Keratinocyte (primary cell): ENCODE measurements at regions not wholly inside any gene's neighbourhood (a gene's known extent, or its start where the extent isn't known, plus 50 kb on each side); places are given as distances from the start of the nearest gene placed in this dataset.

ENCODE experiments used
- DNase-seq: peaks from one replicate; pipeline ENCODE4 v3.0.0-alpha.2; 2011; ENCODE audit warnings: low read depth, missing footprints, low spot score
- FAIRE-seq: peaks from 2 replicates; lab custom pipeline; 2011; peaks lifted over from hg19 to GRCh38; lab: Jason Lieb, UNC
- H2AFZ ChIP-seq: 2 replicates; pipeline ENCODE4 v1.6.0; 2012; ENCODE audit warnings: low read length, control low read depth, inconsistent platforms; ENCODE audit not compliant: control insufficient read depth
- H3K27ac ChIP-seq: 2 replicates; pipeline ENCODE4 v1.5.1; 2011; ENCODE audit warnings: low read length; ENCODE audit not compliant: control insufficient read depth, insufficient read depth
- H3K27me3 ChIP-seq: 3 replicates; pipeline ENCODE4 v1.6.0; 2011; ENCODE audit warnings: low read length; ENCODE audit not compliant: control insufficient read depth, insufficient read depth; ENCODE audit errors: extremely low read depth
- H3K36me3 ChIP-seq, 2 experiments: 2 replicates in 1 of 2; 3 replicates in 1 of 2; pipeline ENCODE4 v1.5.1; 2011; ENCODE audit warnings: low read length in 2 of 2, mild to moderate bottlenecking in 1 of 2; ENCODE audit not compliant: control insufficient read depth in 2 of 2, insufficient read depth in 2 of 2; ENCODE audit errors: extremely low read depth in 1 of 2
- H3K4me1 ChIP-seq: 3 replicates; pipeline ENCODE4 v1.5.1; 2011; ENCODE audit warnings: low read length; ENCODE audit not compliant: control insufficient read depth, insufficient read depth; ENCODE audit errors: extremely low read depth
- H3K4me2 ChIP-seq: 3 replicates; pipeline ENCODE4 v1.6.0; 2011; ENCODE audit warnings: low read depth, low read length; ENCODE audit not compliant: control insufficient read depth, insufficient read depth; ENCODE audit errors: extremely low read depth
- H3K4me3 ChIP-seq, 3 experiments: fragments of 200-600 bp in 1 of 3; sonication (generic) in 1 of 3; 2 replicates in 2 of 3; 3 replicates in 1 of 3; pipeline ENCODE4 v1.5.1; 2011 to 2016; ENCODE audit warnings: low read length in 3 of 3, mild to moderate bottlenecking in 3 of 3, control low read depth in 2 of 3, inconsistent platforms in 1 of 3, low read depth in 1 of 3, mixed read lengths in 1 of 3, mixed run types in 1 of 3, moderate library complexity in 1 of 3; ENCODE audit not compliant: control insufficient read depth in 2 of 3, insufficient read depth in 2 of 3; ENCODE audit errors: extremely low read depth in 1 of 3
- H3K79me2 ChIP-seq: 2 replicates; pipeline ENCODE4 v1.6.0; 2012; ENCODE audit warnings: low read length; ENCODE audit not compliant: control insufficient read depth, insufficient read depth
- H3K9ac ChIP-seq: 3 replicates; pipeline ENCODE4 v1.6.0; 2011; ENCODE audit warnings: low read length; ENCODE audit not compliant: control insufficient read depth, insufficient read depth; ENCODE audit errors: extremely low read depth
- H3K9me1 ChIP-seq: 3 replicates; pipeline ENCODE4 v1.6.0; 2011; ENCODE audit warnings: low read length; ENCODE audit not compliant: control insufficient read depth, insufficient read depth; ENCODE audit errors: extremely low read depth
- H3K9me3 ChIP-seq: 2 replicates; pipeline ENCODE4 v1.5.1; 2012; ENCODE audit warnings: low read depth, low read length; ENCODE audit not compliant: control insufficient read depth
- H4K20me1 ChIP-seq: 3 replicates; pipeline ENCODE4 v1.6.0; 2011; ENCODE audit warnings: low read length; ENCODE audit not compliant: control insufficient read depth, insufficient read depth; ENCODE audit errors: extremely low read depth
- EZH2 ChIP-seq: IDR thresholded peaks from one replicate; pipeline ENCODE4 v1.6.1; 2012; ENCODE audit warnings: inconsistent platforms, mild to moderate bottlenecking, low read length, moderate library complexity
- dilution Hi-C: fragments of 300-500 bp; cut with MboI; formaldehyde crosslinking; loops from one replicate; pipeline ENCODE4 v1.7.0; 2020; ENCODE audit warnings: low sequenced_read_pairs; ENCODE audit not compliant: extremely low pct_ligation_motif_present
- TF ChIP-seq, protein P1 (sequence below), 3 experiments: IDR thresholded peaks in 1 of 3; conservative IDR thresholded peaks in 1 of 3; optimal IDR thresholded peaks in 1 of 3; 2 replicates in 2 of 3; 3 replicates in 1 of 3; pipeline versions ENCODE3 to v1.5.1; 2011; ENCODE audit warnings: low read length in 3 of 3, mild to moderate bottlenecking in 3 of 3, moderate library complexity in 2 of 3, control low read depth in 1 of 3, inconsistent platforms in 1 of 3; ENCODE audit not compliant: insufficient read depth in 2 of 3; ENCODE audit errors: extremely low read depth in 1 of 3

DNA sequence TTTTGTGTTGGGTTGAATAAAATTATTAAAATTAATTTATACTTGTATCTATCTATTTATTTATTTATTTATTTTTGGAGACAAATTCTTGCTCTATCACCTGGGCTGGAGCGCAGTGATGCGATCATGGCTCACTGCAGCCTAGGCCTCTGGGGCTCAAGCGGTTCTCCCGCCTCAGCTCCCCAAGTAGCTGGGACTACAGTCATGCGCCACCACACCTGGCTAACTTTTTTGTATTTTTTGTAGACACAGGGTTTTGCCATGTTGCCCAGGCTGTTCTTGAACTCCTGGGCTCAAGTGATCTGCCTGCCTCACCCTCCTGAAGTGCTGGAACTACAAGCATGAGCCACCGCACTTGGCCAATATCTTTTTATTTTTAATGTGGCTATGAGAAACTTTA, 134.7 kb upstream of the SPDL1 start:
- H3K36me3 ChIP-seq = no peaks in the 10 kb centered on the region
- no peak for TF ChIP-seq EZH2
- TF ChIP-seq, protein P1, sequence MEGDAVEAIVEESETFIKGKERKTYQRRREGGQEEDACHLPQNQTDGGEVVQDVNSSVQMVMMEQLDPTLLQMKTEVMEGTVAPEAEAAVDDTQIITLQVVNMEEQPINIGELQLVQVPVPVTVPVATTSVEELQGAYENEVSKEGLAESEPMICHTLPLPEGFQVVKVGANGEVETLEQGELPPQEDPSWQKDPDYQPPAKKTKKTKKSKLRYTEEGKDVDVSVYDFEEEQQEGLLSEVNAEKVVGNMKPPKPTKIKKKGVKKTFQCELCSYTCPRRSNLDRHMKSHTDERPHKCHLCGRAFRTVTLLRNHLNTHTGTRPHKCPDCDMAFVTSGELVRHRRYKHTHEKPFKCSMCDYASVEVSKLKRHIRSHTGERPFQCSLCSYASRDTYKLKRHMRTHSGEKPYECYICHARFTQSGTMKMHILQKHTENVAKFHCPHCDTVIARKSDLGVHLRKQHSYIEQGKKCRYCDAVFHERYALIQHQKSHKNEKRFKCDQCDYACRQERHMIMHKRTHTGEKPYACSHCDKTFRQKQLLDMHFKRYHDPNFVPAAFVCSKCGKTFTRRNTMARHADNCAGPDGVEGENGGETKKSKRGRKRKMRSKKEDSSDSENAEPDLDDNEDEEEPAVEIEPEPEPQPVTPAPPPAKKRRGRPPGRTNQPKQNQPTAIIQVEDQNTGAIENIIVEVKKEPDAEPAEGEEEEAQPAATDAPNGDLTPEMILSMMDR (optimal IDR thresholded peaks at IDR 0.05 in 1 of 3, IDR thresholded peaks at IDR 0.05 in 1 of 3, conservative IDR thresholded peaks at IDR 0.05 in 1 of 3; ENCODE audit: extremely low read depth in 1 of 3, insufficient read depth in 2 of 3, low read length in 3 of 3) = no peak
- FAIRE-seq = no peak
- no peaks in the 10 kb centered on the region for H4K20me1 ChIP-seq
- DNase-seq = no peak
- H3K4me3 ChIP-seq = no peak overlapping the region
- H2AFZ ChIP-seq = no peak overlapping the region
- H3K9me3 ChIP-seq = no peaks in the 10 kb centered on the region
- H3K27ac ChIP-seq = no peak overlapping the region
- no peak overlapping the region for H3K4me2 ChIP-seq
- H3K27me3 ChIP-seq = no peaks in the 10 kb centered on the region
- H3K79me2 ChIP-seq = no peaks in the 10 kb centered on the region
- H3K9me1 ChIP-seq = no peaks in the 10 kb centered on the region
- H3K4me1 ChIP-seq = no peaks in the 10 kb centered on the region
- dilution Hi-C loops = no loop called here
- no peak overlapping the region for H3K9ac ChIP-seq

DNA sequence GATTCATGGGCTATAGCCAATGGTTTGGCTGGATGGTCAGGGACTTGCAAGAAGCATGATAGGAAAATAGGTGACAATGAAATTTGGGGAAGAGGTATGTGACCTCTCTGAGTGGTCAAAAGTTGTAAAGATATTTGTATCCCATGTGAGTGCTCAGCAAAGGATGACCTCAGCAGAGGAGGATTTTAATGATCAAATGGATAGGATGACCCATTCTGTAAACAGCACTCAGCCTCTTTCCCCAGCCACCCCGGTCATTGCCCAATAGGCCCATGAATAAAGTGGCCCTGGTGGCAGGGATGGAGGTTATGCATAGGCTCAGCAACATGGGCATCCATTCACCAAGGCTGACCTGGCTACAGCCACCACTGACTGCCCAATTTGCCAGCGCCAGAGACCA, 138.4 kb upstream of the SPDL1 start:
- H3K9me1 ChIP-seq = no peaks in the 10 kb centered on the region
- H3K4me2 ChIP-seq = no peak overlapping the region
- H3K79me2 ChIP-seq = no peaks in the 10 kb centered on the region
- H3K36me3 ChIP-seq = no peaks in the 10 kb centered on the region
- FAIRE-seq (no peak), DNase-seq (no peak)
- H3K27ac ChIP-seq = no peak overlapping the region
- no peaks in the 10 kb centered on the region for H3K9me3 ChIP-seq
- H2AFZ ChIP-seq = no peak overlapping the region
- no peaks in the 10 kb centered on the region for H4K20me1 ChIP-seq
- TF ChIP-seq EZH2 = no peak
- H3K4me3 ChIP-seq = no peak overlapping the region
- H3K9ac ChIP-seq = no peak overlapping the region
- dilution Hi-C loops = no loop called here
- H3K4me1 ChIP-seq = no peaks in the 10 kb centered on the region
- no peaks in the 10 kb centered on the region for H3K27me3 ChIP-seq
